RWPE2 (cell line): ENCODE measurements at regions not wholly inside any gene's neighbourhood (a gene's known extent, or its start where the extent isn't known, plus 50 kb on each side); places are given as distances from the start of the nearest gene placed in this dataset.
A peak's percentile ranks its signal among the peaks of the same experiment; 100 is the strongest.

Experiments
- ATAC-seq: fragments of 200-7000 bp; cut with Tn5 transposase; 3 replicates; pipeline ENCODE4 v1.9.1; 2021; ENCODE audit warnings: low read depth
- DNase-seq: peaks from one replicate; pipeline ENCODE4 v3.0.0-alpha.2; 2020; ENCODE audit warnings: low spot score
- H3K27ac ChIP-seq: fragments of 450-650 bp; 2 replicates; pipeline ENCODE4 v1.5.1; 2017; ENCODE audit warnings: mild to moderate bottlenecking; ENCODE audit not compliant: poor library complexity, severe bottlenecking
- H3K27me3 ChIP-seq: fragments of 250-450 bp; sonication (Bioruptor Pico); 2 replicates; pipeline ENCODE4 v1.5.1; 2021; ENCODE audit warnings: mild to moderate bottlenecking, moderate library complexity; ENCODE audit not compliant: insufficient read depth, poor library complexity, severe bottlenecking
- H3K36me3 ChIP-seq: fragments of 250-450 bp; sonication (Bioruptor Pico); 2 replicates; pipeline ENCODE4 v1.5.1; 2020; ENCODE audit warnings: low read depth, mild to moderate bottlenecking, moderate library complexity
- H3K4me1 ChIP-seq: fragments of 250-450 bp; sonication (Bioruptor Pico); 2 replicates; pipeline ENCODE4 v1.5.1; 2021; ENCODE audit warnings: mild to moderate bottlenecking, moderate library complexity; ENCODE audit not compliant: insufficient read depth, poor library complexity, severe bottlenecking
- H3K4me3 ChIP-seq: fragments of 250-450 bp; sonication (Bioruptor Pico); 2 replicates; pipeline ENCODE4 v1.5.1; 2021; ENCODE audit warnings: mild to moderate bottlenecking, moderate library complexity; ENCODE audit not compliant: severe bottlenecking
- H3K9me3 ChIP-seq: fragments of 250-450 bp; sonication (Bioruptor Pico); 2 replicates; pipeline ENCODE4 v1.5.1; 2021; ENCODE audit warnings: mild to moderate bottlenecking, moderate library complexity; ENCODE audit not compliant: severe bottlenecking
- CTCF ChIP-seq: fragments of 450-650 bp; IDR thresholded peaks from one replicate; pipeline ENCODE4 v1.5.1; 2017; ENCODE audit warnings: mild to moderate bottlenecking, moderate library complexity; ENCODE audit not compliant: poor library complexity, severe bottlenecking

- no peak overlapping the region for H3K27ac ChIP-seq
Observed at GRCh38 chr16:72487283-72487682, 315.3 kb upstream of the PMFBP1 start.

GRCh38 chr16:72482695-72483094, 310.7 kb upstream of the PMFBP1 start:
- peaks cover 10% of the 10 kb centered on the region for H3K4me1 ChIP-seq
- DNase-seq (no peak), ATAC-seq (no peak)
- H3K4me3 ChIP-seq = no peak overlapping the region
- no peak for TF ChIP-seq CTCF
- no peaks in the 10 kb centered on the region for H3K36me3 ChIP-seq
- no peaks in the 10 kb centered on the region for H3K27me3 ChIP-seq
- no peaks in the 10 kb centered on the region for H3K9me3 ChIP-seq
- no peak overlapping the region for H3K27ac ChIP-seq

More at GRCh38 chr16:72487283-72487682, 315.3 kb upstream of the PMFBP1 start:
- no peaks in the 10 kb centered on the region for H3K27me3 ChIP-seq
- ATAC-seq = no peak
- no peak for TF ChIP-seq CTCF
- DNase-seq = no peak
- H3K4me3 ChIP-seq = no peak overlapping the region
- H3K9me3 ChIP-seq = no peaks in the 10 kb centered on the region
- no peaks in the 10 kb centered on the region for H3K36me3 ChIP-seq
- H3K4me1 ChIP-seq = no peaks in the 10 kb centered on the region

DNA sequence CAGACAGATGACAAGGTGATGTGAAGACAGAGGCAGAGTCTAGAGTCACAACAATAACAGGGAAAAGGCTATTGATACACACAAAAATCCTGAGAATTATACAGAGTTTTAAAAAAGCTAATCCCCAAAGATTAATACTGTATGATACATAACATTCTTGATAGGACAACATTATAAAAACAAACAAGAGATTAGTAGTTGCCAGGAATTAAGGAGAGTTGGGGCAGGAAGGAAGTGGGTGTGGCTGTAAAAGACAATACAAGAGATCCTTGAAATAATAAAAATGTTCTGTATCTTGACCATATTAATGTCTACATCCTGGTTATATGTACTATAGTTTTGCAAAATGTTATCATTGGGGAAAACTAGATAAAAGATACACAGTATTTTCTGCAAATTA, 309.5 kb upstream of the PMFBP1 start:
- DNase-seq = no peak
- Histone ChIP-seq H3K27me3 (no peaks in the 10 kb centered on the region), H3K27ac (no peak overlapping the region)

DNA sequence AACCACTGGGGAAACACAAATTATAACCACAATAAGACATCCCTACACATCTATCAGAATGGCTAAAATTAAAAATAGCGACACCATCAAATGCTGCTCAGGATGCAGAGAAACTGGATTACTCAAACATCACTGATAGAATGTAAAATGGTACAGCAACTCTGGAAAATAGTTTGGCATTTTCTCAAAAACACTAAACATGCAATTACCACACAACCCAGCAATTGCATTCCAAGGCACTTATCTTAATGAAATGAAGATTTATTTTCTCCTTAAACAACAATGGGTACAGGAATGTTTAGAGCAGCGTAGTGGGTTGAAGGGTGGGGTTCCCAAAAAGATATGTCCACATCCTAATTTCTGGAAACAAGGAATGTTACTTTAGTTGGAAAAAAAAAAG, 309.0 kb upstream of the PMFBP1 start:
- no peak for TF ChIP-seq CTCF
- ATAC-seq = no peak
- H3K36me3 ChIP-seq = no peaks in the 10 kb centered on the region
- no peaks in the 10 kb centered on the region for H3K9me3 ChIP-seq
- no peak overlapping the region for H3K27ac ChIP-seq
- peaks cover 10% of the 10 kb centered on the region for H3K4me1 ChIP-seq
- H3K4me3 ChIP-seq = no peak overlapping the region
- no peak for DNase-seq
- no peaks in the 10 kb centered on the region for H3K27me3 ChIP-seq

More for the DNA sequence above, 309.5 kb upstream of the PMFBP1 start:
- H3K36me3 ChIP-seq = no peaks in the 10 kb centered on the region
- H3K4me1 ChIP-seq = peaks cover 10% of the 10 kb centered on the region
- TF ChIP-seq CTCF = no peak
- peak; percentile 45; the same call in 2 of the 3 replicates for ATAC-seq
- H3K9me3 ChIP-seq = no peaks in the 10 kb centered on the region
- no peak overlapping the region for H3K4me3 ChIP-seq

- no peaks in the 10 kb centered on the region for H3K9me3 ChIP-seq
- no peaks in the 10 kb centered on the region for H3K36me3 ChIP-seq
- no peak for ATAC-seq
- H3K27me3 ChIP-seq = no peaks in the 10 kb centered on the region
- no peak overlapping the region for H3K4me3 ChIP-seq
- H3K4me1 ChIP-seq = no peaks in the 10 kb centered on the region
- no peak overlapping the region for H3K27ac ChIP-seq
- no peak for TF ChIP-seq CTCF
- DNase-seq = no peak
Observed at GRCh38 chr16:72475688-72476087, 303.7 kb upstream of the PMFBP1 start.
